ENCODE measurements at regions not wholly inside any gene's neighbourhood (a gene's known extent, or its start where the extent isn't known, plus 50 kb on each side); places are given as distances from the start of the nearest gene placed in this dataset.
"Not testable (repeated sequence)": the region's sequence is repeated elsewhere in the genome, so short reads cannot be mapped to it uniquely, and the experiment has no call there.

DNA sequence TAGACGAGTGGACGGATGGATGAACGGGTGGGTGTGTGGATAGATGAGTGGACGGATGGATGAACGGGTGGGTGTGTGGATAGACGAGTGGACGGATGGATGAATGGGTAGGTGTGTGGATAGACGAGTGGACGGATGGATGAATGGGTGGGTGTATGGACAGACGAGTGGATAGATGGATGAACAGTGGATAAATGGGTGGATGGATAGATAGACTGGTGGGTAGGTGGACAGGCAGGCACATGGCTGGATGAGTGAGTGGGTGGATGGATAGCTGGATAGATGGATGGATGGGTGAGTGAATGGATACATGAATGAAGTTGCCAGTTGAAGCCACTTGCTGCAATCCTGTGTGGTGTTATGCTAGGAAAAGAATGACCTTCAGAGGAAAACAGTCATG, 107.5 kb downstream of the NPIPB11 start:
- not testable (repeated sequence) for H3K9me3 ChIP-seq (ENCODE audit: control insufficient read depth in 2 of 2, insufficient read depth in 1 of 2, low read depth in 1 of 2, low read length in 1 of 2); H3K27me3 ChIP-seq (ENCODE audit: control insufficient read depth in 1 of 2, insufficient read depth in 2 of 2, low read length in 2 of 2); H3K4me1 ChIP-seq (ENCODE audit: control insufficient read depth in 2 of 2, insufficient read depth in 2 of 2, low read length in 1 of 2); H3K27ac ChIP-seq (ENCODE audit: low read depth in 2 of 2, low read length in 1 of 2); H3K36me3 ChIP-seq (ENCODE audit: control insufficient read depth in 2 of 2, insufficient read depth in 2 of 2, low read length in 1 of 2); H3K4me3 ChIP-seq (ENCODE audit: low read depth in 1 of 2, low read length in 2 of 2)
- WGBS, 2 donors: 89 to 93% methylated on average over 8 to 10 of the region's 10 CpGs

DNA sequence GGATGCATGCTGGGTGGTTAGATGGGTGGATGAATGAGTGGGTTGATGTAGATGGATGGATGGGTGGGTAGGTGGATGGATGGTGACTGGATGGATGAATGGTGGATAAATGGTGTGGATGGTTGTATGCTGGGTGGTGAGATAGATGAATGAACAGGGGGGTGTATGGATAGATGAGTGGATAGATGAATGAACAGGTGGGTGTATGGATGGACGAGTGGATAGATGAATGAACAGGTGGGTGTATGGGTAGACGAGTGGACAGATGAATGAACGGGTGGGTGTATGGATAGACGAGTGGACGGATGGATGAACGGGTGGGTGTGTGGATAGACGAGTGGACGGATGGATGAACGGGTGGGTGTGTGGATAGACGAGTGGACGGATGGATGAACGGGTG, 108.2 kb downstream of the NPIPB11 start:
- not testable (repeated sequence) for H3K27ac ChIP-seq (ENCODE audit: low read depth in 2 of 2, low read length in 1 of 2); H3K9me3 ChIP-seq (ENCODE audit: control insufficient read depth in 2 of 2, insufficient read depth in 1 of 2, low read depth in 1 of 2, low read length in 1 of 2); H3K36me3 ChIP-seq (ENCODE audit: control insufficient read depth in 2 of 2, insufficient read depth in 2 of 2, low read length in 1 of 2); H3K27me3 ChIP-seq (ENCODE audit: control insufficient read depth in 1 of 2, insufficient read depth in 2 of 2, low read length in 2 of 2); H3K4me1 ChIP-seq (ENCODE audit: control insufficient read depth in 2 of 2, insufficient read depth in 2 of 2, low read length in 1 of 2); H3K4me3 ChIP-seq (ENCODE audit: low read depth in 1 of 2, low read length in 2 of 2)
- 97% methylated on average over 7 to 9 of the region's 12 CpGs for WGBS, 2 donors

DNA sequence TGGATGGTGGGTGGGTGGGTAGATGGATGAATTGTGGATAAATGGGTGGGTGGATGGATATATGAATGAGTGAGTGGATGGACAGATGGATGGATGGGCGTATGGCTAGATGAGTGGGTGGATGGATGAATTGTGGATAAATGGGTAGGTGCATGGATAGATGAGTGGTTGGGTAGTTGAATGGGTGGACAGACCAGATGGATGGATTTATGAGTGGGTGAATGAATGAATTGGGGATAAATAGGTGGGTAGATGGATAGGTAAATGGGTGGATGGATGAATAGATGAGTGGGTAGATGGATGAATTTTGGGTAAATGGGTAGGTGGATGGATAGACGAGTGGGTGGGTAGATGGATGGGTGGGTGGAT, 108.7 kb downstream of the NPIPB11 start:
- H3K4me3 ChIP-seq (ENCODE audit: low read depth in 1 of 2, low read length in 2 of 2); H3K4me1 ChIP-seq (ENCODE audit: control insufficient read depth in 2 of 2, insufficient read depth in 2 of 2, low read length in 1 of 2); H3K36me3 ChIP-seq (ENCODE audit: control insufficient read depth in 2 of 2, insufficient read depth in 2 of 2, low read length in 1 of 2); H3K9me3 ChIP-seq (ENCODE audit: control insufficient read depth in 2 of 2, insufficient read depth in 1 of 2, low read depth in 1 of 2, low read length in 1 of 2); H3K27ac ChIP-seq (ENCODE audit: low read depth in 2 of 2, low read length in 1 of 2); H3K27me3 ChIP-seq (ENCODE audit: control insufficient read depth in 1 of 2, insufficient read depth in 2 of 2, low read length in 2 of 2): not testable (repeated sequence)
- WGBS, 2 donors: 64 to 90% methylated on average over 1 to 2 of the region's 2 CpGs

DNA sequence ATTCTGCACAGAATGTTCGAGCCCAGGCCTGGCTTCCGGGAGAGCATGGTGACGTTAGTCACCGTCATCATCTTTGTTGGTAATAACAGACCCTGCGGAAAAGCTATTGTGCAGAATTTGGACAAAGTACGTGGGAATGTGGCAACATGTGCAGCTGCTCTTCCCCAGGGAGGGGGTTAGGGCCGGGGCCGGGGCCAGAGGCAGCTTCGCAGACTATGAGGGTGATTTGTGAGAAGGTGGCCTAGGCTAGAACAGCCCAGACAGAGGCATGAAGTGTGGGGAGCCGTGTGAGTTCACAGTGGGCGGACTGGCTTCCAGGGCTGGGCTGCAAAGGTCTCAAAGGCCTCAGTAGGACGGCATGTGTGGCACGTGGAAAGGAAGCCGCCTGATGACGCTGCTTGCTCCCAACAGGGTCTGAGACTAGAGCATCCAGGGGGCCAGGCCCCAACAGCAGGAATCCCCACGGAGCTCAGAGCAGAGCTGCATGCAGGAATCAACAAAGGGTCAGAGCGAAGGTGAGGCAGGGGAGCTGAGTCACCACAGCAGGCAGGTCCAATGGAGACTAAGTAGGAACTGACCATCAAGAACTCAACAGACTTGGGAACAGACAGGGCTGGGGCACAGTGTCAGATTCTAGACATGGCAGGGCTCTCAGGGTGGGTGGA, 109.2 kb downstream of the NPIPB11 start:
- not testable (repeated sequence) for H3K27me3 ChIP-seq (ENCODE audit: control insufficient read depth in 1 of 2, insufficient read depth in 2 of 2, low read length in 2 of 2); H3K9me3 ChIP-seq (ENCODE audit: control insufficient read depth in 2 of 2, insufficient read depth in 1 of 2, low read depth in 1 of 2, low read length in 1 of 2); H3K36me3 ChIP-seq (ENCODE audit: control insufficient read depth in 2 of 2, insufficient read depth in 2 of 2, low read length in 1 of 2); H3K27ac ChIP-seq (ENCODE audit: low read depth in 2 of 2, low read length in 1 of 2); H3K4me1 ChIP-seq (ENCODE audit: control insufficient read depth in 2 of 2, insufficient read depth in 2 of 2, low read length in 1 of 2); H3K4me3 ChIP-seq (ENCODE audit: low read depth in 1 of 2, low read length in 2 of 2)
- 83 to 92% methylated on average over 17 of the region's 17 CpGs for WGBS, 2 donors

DNA sequence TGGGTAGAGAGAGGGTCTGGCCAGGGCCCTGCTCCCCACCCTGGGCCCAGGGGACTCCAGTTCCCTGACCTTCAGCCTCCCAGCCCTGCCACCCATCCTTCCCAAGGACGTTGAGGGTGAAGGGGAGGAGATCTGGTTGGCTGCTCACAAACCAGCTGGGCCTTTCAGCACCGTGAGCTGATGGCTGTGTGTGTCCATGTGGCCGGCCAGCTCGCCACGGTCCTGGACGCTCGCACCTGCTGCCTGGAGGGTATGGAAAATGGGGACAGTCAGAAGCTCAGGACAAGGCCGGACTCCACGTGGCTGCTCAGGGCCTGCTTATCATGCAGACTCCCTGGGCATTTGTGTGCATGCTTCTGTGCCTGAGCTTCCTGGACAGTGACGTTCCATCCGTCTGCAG, 110.3 kb downstream of the NPIPB11 start:
- not testable (repeated sequence) for H3K4me3 ChIP-seq (ENCODE audit: low read depth in 1 of 2, low read length in 2 of 2); H3K27me3 ChIP-seq (ENCODE audit: control insufficient read depth in 1 of 2, insufficient read depth in 2 of 2, low read length in 2 of 2); H3K27ac ChIP-seq (ENCODE audit: low read depth in 2 of 2, low read length in 1 of 2); H3K36me3 ChIP-seq (ENCODE audit: control insufficient read depth in 2 of 2, insufficient read depth in 2 of 2, low read length in 1 of 2); H3K9me3 ChIP-seq (ENCODE audit: control insufficient read depth in 2 of 2, insufficient read depth in 1 of 2, low read depth in 1 of 2, low read length in 1 of 2); H3K4me1 ChIP-seq (ENCODE audit: control insufficient read depth in 2 of 2, insufficient read depth in 2 of 2, low read length in 1 of 2)
- WGBS, 2 donors: 91 to 94% methylated on average over 11 of the region's 11 CpGs

DNA sequence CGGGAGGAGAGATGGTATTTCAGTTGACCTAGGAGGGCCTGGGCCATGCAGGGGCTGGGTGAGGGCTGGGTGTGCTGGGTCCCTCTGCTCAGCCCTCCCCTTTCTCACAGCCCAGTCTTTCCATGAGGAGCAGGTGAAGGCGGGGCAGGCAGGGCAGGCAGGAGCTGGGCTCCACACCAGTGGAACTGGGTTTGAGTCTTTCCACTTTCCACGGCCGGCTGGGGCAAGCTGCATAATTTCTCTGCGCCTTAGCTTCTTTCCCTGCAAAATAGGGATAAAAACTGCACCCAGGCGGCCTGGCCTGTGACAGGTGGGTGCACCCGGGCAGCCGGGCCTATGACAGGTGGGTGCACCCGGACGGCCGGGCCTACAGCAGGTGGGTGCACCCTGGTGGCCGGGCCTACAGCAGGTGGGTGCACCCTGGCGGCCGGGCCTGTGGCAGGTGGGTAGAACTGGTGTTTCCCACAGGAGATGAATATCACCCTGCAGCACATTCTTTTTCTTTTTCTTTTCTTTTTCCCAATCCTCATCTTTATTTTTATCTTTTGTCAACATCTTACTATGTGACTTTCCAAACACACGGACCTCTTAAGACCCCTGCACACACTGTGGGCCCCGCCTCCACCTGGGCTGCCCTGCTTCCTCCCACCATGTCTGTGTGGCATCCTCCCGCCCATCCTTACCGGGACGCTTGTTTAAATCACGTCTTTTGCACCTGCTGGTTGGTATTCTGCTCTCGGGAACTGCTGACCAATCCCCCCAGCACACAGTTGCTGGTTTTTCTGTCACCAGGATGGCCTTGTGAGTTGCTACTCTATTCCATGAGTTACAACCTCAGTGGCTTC, 111.3 kb downstream of the NPIPB11 start:
- not testable (repeated sequence) for H3K9me3 ChIP-seq (ENCODE audit: control insufficient read depth in 2 of 2, insufficient read depth in 1 of 2, low read depth in 1 of 2, low read length in 1 of 2); H3K27ac ChIP-seq (ENCODE audit: low read depth in 2 of 2, low read length in 1 of 2)
- 87 to 91% methylated on average over 21 of the region's 21 CpGs for WGBS, 2 donors

DNA sequence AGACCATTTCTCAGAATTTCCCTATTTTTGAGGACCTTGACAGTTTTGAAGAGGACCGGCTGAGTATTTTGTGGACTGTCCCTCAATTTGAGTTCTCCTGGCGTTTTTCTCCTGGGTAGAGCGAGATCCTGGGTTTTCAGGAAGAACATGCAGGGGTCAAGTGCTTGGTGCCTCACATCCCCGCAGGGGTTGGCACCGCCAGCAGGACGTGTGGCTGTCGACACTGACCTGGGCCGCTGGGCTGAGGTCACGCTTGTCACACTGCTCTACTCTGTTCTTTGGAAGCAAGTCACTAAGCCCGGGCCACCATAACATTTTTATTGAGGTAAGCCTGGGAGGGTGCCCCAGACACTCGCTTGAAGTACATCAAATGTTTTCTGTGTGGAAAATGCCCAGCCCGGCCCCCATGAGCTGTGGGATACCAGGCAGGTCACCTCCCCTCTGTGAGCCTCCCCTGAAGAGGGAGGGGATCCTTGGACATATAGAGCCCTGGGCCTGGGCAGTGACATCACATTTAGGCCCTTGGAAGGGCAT, 112.0 kb downstream of the NPIPB11 start:
- not testable (repeated sequence) for H3K27ac ChIP-seq (ENCODE audit: low read depth in 2 of 2, low read length in 1 of 2); H3K4me1 ChIP-seq (ENCODE audit: control insufficient read depth in 2 of 2, insufficient read depth in 2 of 2, low read length in 1 of 2); H3K27me3 ChIP-seq (ENCODE audit: control insufficient read depth in 1 of 2, insufficient read depth in 2 of 2, low read length in 2 of 2); H3K4me3 ChIP-seq (ENCODE audit: low read depth in 1 of 2, low read length in 2 of 2); H3K36me3 ChIP-seq (ENCODE audit: control insufficient read depth in 2 of 2, insufficient read depth in 2 of 2, low read length in 1 of 2); H3K9me3 ChIP-seq (ENCODE audit: control insufficient read depth in 2 of 2, insufficient read depth in 1 of 2, low read depth in 1 of 2, low read length in 1 of 2)
- 93 to 94% methylated on average over 12 of the region's 12 CpGs for WGBS, 2 donors

More for the DNA sequence above, 111.3 kb downstream of the NPIPB11 start:
- H3K36me3 ChIP-seq (ENCODE audit: control insufficient read depth in 2 of 2, insufficient read depth in 2 of 2, low read length in 1 of 2); H3K4me1 ChIP-seq (ENCODE audit: control insufficient read depth in 2 of 2, insufficient read depth in 2 of 2, low read length in 1 of 2); H3K4me3 ChIP-seq (ENCODE audit: low read depth in 1 of 2, low read length in 2 of 2); H3K27me3 ChIP-seq (ENCODE audit: control insufficient read depth in 1 of 2, insufficient read depth in 2 of 2, low read length in 2 of 2): not testable (repeated sequence)

DNA sequence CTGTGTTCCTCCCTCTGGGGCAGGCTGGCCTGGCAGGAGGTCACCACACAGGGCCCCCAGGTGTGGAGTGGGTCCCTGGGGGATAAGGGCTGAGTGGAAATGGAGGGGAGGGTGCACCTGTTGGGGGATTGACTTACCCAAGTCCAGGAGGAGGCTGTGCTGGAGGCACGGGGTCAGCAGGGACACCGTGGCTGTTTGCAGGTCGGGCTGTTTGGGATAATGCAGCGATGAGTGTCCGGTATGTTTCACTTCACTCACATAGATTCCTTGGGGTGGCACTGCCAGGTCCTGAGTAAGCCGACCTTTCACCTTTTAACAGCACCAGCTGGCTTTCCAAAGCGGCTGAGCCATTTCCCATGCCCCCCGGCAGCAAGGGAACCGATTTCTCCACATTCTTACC, 113.0 kb downstream of the NPIPB11 start:
- H3K27me3 ChIP-seq (ENCODE audit: control insufficient read depth in 1 of 2, insufficient read depth in 2 of 2, low read length in 2 of 2); H3K4me3 ChIP-seq (ENCODE audit: low read depth in 1 of 2, low read length in 2 of 2); H3K9me3 ChIP-seq (ENCODE audit: control insufficient read depth in 2 of 2, insufficient read depth in 1 of 2, low read depth in 1 of 2, low read length in 1 of 2); H3K36me3 ChIP-seq (ENCODE audit: control insufficient read depth in 2 of 2, insufficient read depth in 2 of 2, low read length in 1 of 2); H3K27ac ChIP-seq (ENCODE audit: low read depth in 2 of 2, low read length in 1 of 2): not testable (repeated sequence)
- H3K4me1 ChIP-seq (ENCODE audit: control insufficient read depth in 2 of 2, insufficient read depth in 2 of 2, low read length in 1 of 2): peaks cover 7 to 12% of the 10 kb centered on the region in 2 donors
- WGBS, 2 donors: 93 to 97% methylated on average over 6 to 7 of the region's 9 CpGs

DNA sequence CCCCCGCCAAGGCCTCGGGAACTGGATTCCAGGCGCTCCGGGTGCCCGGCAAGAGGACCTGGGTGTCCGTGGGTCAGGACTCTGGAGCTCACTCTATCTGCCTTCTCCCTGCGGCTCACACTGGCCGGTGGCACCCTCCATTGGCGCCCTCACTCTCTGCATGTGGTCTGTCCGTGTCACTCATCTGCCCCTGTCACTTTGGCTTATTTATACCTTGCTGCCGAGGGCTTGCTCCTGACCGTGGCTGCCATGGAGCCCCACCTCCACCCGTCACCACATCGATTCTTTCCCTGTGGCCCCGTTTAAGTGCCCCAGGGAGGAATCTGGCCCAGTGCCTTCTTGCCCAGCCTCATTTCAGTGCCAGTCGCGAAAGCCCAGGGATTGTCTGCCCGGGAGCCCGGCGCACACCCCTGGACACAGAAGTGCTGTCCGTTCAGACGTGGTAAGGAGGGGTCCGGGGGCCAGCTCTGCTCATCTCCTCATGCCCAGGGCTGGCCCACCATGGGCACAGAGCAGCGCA, 113.5 kb downstream of the NPIPB11 start:
- H3K27me3 ChIP-seq (ENCODE audit: control insufficient read depth in 1 of 2, insufficient read depth in 2 of 2, low read length in 2 of 2); H3K27ac ChIP-seq (ENCODE audit: low read depth in 2 of 2, low read length in 1 of 2); H3K9me3 ChIP-seq (ENCODE audit: control insufficient read depth in 2 of 2, insufficient read depth in 1 of 2, low read depth in 1 of 2, low read length in 1 of 2); H3K36me3 ChIP-seq (ENCODE audit: control insufficient read depth in 2 of 2, insufficient read depth in 2 of 2, low read length in 1 of 2); H3K4me3 ChIP-seq (ENCODE audit: low read depth in 1 of 2, low read length in 2 of 2): not testable (repeated sequence)
- peaks cover 7 to 12% of the 10 kb centered on the region in 2 donors for H3K4me1 ChIP-seq (ENCODE audit: control insufficient read depth in 2 of 2, insufficient read depth in 2 of 2, low read length in 1 of 2)
- WGBS, 2 donors: 65 to 78% methylated on average over 20 to 24 of the region's 24 CpGs

Measured in esophagus (tissue), 2 donors.